Right renal pelvis (tissue), 4 donors: ENCODE measurements at regions not wholly inside any gene's neighbourhood (a gene's known extent, or its start where the extent isn't known, plus 50 kb on each side); places are given as distances from the start of the nearest gene placed in this dataset.

ENCODE experiments used
- DNase-seq, 4 donors: peaks; one replicate each; pipeline ENCODE4 v3.0.0-alpha.2; 2013; ENCODE audit warnings: low read depth in 4 of 4, low spot score in 3 of 4, missing footprints in 1 of 4

GRCh38 chr18:3357516-3357915 is 92.5 kb upstream of the TGIF1 start:
- DNase-seq, result no peak

GRCh38 chr18:3358310-3358709 is 91.7 kb upstream of the TGIF1 start:
- no peak for DNase-seq

- no peak for DNase-seq
Observed at GRCh38 chr18:3360211-3360610, 89.8 kb upstream of the TGIF1 start.

GRCh38 chr18:3367491-3368091 is 82.4 kb upstream of the TGIF1 start:
- DNase-seq, result no peak

- DNase-seq, result no peak
Observed at GRCh38 chr18:3368193-3368592, 81.8 kb upstream of the TGIF1 start.

- DNase-seq, result no peak
Observed at GRCh38 chr18:3379685-3380084, 70.3 kb upstream of the TGIF1 start.

GRCh38 chr18:3380384-3380961 is 69.5 kb upstream of the TGIF1 start:
- no peak for DNase-seq

- DNase-seq, result no peak
Observed at GRCh38 chr18:3383381-3383915, 66.5 kb upstream of the TGIF1 start.

- no peak for DNase-seq
Observed at GRCh38 chr18:3384664-3385563, 65.1 kb upstream of the TGIF1 start.

- no peak for DNase-seq
Observed at GRCh38 chr18:3388323-3388722, 61.6 kb upstream of the TGIF1 start.

- DNase-seq, result no peak
Observed at GRCh38 chr18:3388980-3389379, 61.0 kb upstream of the TGIF1 start.

- DNase-seq, result no peak
Observed at GRCh38 chr18:3389977-3390376, 60.0 kb upstream of the TGIF1 start.

- DNase-seq, result no peak
Observed at GRCh38 chr18:3391704-3392466, 58.1 kb upstream of the TGIF1 start.

- no peak for DNase-seq
Observed at GRCh38 chr18:3392467-3392855, 57.5 kb upstream of the TGIF1 start.

GRCh38 chr18:3394648-3395047 is 55.3 kb upstream of the TGIF1 start:
- no peak for DNase-seq

- DNase-seq, result no peak
Observed at GRCh38 chr18:3395466-3395865, 54.5 kb upstream of the TGIF1 start.

- DNase-seq, result peak in 2 of 4 donors; percentile 12 to 22
Observed at GRCh38 chr18:3397031-3397750, 52.8 kb upstream of the TGIF1 start.

- no peak for DNase-seq
Observed at GRCh38 chr18:3397786-3398185, 52.2 kb upstream of the TGIF1 start.
